Dermis microvascular lymphatic vessel endothelial cell (primary cell): ENCODE measurements at regions not wholly inside any gene's neighbourhood (a gene's known extent, or its start where the extent isn't known, plus 50 kb on each side); places are given as distances from the start of the nearest gene placed in this dataset.

Source experiments
- DNase-seq, 2 donors: peaks; one replicate each; pipeline versions ENCODE4 v3.0.0 to v3.0.0-alpha.2; 2010; ENCODE audit warnings: low read depth in 2 of 2

- no peak for DNase-seq
These were observed 51.3 kb upstream of the PFKP start for GRCh38 chr10:3016016-3016415.

GRCh38 chr10:3014968-3015367 is 52.4 kb upstream of the PFKP start:
- DNase-seq, result no peak

GRCh38 chr10:3012223-3012622 is 55.1 kb upstream of the PFKP start:
- DNase-seq, result no peak

- DNase-seq, result no peak
These were observed 56.4 kb upstream of the PFKP start for GRCh38 chr10:3010816-3011460.

- no peak for DNase-seq
These were observed 57.0 kb upstream of the PFKP start for GRCh38 chr10:3010334-3010733.

GRCh38 chr10:3009341-3009740 is 58.0 kb upstream of the PFKP start:
- DNase-seq, result no peak

GRCh38 chr10:3008518-3009195 is 58.7 kb upstream of the PFKP start:
- DNase-seq, result no peak

DNA sequence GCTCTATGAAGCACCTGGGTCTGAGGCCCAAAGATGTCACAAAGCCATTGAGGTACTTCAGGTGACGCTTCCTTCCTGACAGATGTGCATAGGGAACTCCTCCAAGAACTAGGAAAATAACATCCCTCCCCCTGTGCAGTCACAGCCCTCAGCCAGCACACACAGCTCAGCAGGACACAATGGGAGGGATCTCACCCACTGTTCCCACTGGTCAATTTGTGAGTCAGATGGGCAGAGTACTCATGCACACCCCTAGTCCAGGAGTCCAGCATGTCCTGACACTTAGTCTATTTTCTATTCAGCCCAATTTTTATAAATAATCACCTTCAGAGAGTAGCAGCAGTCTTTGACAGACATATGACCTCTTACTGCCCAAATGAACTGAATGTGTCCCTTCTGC is 60.7 kb upstream of the PFKP start:
- no peak for DNase-seq

GRCh38 chr10:3006093-3006492 is 61.3 kb upstream of the PFKP start:
- no peak for DNase-seq

DNA sequence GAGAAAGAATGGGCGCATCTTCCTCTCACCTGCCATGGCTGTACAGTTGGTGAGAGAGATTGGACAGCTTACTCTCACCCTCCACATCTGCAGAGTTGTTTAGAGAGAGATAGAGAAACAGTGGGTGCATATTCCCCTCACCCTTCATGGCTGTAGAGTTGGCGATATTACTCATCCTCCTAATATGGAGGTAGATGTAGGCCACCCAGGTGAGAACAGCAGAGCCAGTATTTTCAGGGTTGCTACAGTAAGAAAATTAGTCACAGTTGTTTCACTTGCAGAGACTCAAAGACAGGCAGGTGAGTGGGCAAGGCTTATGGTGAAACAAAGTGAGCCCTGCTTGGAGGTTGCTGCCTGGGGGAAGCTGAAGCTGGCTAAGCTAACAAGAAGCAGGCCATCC is 65.0 kb upstream of the PFKP start:
- no peak for DNase-seq

DNA sequence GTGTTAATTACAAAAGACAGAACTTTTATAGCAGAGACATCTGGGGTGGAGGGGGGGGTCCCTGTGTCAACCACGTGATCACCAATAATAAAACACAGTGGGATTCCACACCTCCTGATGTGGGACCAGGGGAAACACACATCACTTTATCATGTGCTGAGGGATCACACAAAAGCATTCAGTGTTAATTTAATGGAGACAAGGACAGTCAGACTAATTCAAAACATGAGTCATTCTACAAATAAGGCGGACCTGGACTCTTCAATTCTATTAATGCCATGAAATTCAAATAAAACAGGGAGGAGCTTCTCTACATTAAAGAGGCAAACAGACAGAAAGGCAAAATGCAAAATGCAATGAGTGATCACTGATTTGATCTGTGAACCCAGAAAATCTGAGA is 67.3 kb upstream of the PFKP start:
- no peak for DNase-seq

DNA sequence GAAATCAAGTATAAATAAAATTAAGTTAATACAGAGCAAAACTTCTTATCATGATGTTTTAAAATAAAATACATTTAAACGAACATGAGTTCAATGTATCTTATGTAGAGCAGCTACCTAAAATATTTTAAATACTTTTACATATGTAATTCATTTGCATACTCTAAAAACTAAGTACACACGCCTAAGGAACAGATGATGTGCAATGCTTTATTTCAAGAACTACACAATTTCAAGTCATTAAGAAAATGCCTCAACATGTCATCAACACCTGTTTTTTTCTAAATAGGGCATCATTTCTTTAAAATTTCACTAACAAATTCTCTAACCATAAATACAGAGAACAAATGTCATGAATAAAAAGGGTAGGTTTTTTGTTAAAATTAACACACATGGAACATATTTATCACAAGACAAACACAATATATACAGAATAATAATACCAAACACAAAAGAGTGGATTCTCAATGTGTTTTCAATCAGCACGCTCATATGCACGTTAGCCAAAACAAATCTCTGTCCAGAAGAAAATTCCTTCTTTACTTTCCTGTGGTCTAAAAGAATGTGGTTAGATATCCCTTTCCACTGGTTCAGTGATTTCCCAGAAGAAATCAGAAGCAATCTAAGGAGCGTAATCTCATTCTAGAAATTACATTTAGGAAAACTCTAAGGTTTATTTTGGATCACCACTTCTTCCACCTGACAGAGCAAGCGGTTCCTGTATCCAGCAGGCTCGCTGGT is 73.0 kb upstream of the PFKP start:
- no peak for DNase-seq

DNA sequence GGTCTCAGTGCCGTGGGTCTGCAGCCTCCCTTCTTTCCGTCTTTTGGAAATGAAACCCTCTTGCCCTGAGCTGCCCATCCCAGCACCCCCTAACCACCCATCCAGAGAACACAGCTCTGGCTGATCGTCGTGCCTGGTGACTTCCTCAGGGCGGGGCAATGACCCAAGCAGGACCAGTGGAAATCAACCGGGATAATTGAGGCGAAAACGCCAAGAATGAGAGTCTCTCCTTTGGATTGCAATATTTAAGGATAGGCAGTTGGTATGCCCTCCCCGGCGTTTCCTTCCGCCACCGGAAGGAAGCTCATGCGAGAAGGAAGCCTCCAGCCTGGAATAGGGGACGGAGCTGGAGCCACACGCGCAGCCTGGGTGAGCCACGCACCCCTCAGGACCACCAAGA is 73.7 kb upstream of the PFKP start:
- DNase-seq, result no peak

- DNase-seq, result no peak
These were observed 74.7 kb upstream of the PFKP start for GRCh38 chr10:2992401-2993198.

GRCh38 chr10:2990764-2991163 is 76.6 kb upstream of the PFKP start:
- DNase-seq, result no peak

DNA sequence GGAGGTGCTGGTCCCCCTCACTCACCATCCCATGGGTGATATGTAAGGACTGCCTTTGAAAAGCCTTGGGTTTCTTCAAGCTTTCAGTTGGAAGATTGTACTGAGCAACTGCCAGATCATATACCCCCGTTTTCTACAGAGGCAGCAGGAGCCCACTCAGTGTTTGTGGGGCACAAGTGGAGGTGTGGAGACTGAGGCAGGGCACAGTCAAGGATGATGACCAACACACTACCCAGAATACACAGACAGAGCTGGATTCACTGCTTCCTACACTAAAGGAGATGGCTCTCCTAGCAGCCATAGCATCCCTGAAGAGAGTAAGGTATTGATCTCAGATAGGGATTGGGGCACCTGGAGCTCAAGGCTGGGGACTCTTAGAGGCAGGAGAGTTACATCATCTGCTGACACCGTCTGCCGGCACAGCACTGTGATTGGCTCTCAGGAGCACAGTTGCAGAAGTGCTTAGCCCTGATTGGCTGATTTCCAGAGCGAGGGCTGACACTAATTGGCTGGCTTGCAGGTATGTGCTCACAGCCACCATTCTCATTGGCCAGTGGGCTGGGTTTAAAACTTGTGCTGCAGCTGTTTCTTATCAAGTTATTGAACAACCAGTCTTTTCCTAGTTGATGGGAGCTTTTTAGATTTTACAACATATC is 77.9 kb upstream of the PFKP start:
- DNase-seq, result no peak

DNA sequence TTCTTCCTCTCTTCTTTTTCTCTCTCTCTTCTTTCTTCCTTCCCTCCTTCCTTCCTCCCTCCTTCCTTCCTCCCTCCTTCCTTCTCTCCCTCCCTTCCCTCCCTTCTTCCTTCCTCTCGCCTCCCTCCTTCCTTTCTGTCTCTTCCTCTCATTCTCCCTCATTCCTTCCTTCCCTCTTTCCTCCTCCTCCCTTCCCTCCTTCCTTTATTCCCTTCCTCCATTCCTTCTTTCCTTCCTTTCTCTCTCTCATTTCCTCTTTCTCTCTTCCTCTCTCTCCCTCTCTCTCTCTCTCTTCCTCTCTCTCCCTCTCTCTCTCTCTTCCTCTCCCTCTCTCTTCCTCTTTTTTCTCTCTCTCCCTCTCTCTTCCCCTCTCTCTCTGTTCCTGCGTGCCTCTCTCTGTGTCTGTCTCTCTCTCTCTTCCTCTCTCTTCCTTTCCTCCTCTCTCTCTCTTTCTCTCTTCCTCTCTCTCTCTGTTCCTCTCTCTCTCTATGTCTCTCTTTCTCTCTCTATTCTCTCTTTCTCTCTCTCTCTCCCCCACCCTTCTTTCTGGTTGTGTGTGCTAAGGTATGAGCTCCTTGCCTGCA is 80.1 kb upstream of the PFKP start:
- no peak for DNase-seq

DNA sequence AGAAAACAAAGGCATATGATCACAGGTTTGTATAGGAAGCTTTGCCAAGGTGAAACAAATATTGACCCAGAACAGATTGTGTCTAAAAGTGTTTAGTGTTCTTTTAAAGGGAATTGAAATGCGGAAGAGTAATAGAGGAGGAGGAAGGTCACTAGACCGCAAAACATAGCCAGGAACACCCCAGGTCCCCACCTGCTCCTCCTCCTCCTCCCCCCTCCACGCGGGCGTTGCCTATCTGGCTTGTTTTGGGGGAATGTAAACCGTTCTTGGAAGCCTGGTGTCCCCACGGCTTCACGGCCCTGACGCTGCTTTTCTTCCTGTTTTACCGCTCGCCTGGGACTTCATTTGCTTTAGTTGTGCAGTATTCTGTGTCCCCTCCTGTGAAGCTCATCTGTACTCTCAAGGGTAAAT is 81.0 kb upstream of the PFKP start:
- no peak for DNase-seq

GRCh38 chr10:2985729-2986232 is 81.6 kb upstream of the PFKP start:
- DNase-seq, result peak; percentile 9 to 68

- no peak for DNase-seq
These were observed 82.7 kb upstream of the PFKP start for GRCh38 chr10:2984682-2985081.

DNA sequence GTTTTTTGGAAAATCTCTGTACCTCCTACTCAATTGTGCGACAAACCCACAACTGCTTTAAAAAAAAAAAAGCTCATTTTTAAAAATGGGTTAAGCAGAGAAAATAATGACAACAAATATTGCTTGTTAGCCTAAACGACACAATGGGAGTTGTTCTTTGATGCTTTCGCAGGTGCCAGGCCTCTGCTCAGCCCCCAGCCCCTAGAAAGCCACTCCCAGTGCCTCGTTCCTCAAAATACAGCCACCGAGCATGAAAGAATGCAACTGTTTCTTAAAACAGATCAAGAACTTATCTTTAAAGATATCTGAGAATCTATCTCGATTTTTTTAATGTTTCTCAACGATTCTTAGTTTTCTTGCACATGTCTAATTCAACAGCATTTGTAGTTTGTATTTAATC is 85.2 kb upstream of the PFKP start:
- no peak for DNase-seq
